ENCODE measurements at regions not wholly inside any gene's neighbourhood (a gene's known extent, or its start where the extent isn't known, plus 50 kb on each side); places are given as distances from the start of the nearest gene placed in this dataset.

DNA sequence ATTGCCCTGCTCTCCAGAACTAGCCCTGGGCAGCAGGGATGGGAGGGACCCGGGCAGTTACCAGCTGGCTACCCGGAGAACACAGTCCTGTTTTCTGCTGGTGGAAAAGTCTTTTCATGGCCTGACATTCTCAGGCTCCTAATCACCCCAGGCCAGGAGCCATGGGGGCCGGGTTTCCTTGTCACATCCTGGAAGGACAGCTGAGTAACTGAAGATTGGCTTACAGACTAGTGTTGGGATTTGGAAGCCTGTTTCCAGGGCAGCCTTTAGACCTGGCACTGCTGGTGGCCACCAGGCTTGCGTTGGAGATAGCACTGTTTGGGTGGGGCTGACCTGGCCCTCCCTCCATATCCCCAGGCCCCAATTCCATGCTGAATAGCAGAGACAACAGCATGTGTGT, 349.0 kb downstream of the CTTN start:
- TF ChIP-seq, protein P1, sequence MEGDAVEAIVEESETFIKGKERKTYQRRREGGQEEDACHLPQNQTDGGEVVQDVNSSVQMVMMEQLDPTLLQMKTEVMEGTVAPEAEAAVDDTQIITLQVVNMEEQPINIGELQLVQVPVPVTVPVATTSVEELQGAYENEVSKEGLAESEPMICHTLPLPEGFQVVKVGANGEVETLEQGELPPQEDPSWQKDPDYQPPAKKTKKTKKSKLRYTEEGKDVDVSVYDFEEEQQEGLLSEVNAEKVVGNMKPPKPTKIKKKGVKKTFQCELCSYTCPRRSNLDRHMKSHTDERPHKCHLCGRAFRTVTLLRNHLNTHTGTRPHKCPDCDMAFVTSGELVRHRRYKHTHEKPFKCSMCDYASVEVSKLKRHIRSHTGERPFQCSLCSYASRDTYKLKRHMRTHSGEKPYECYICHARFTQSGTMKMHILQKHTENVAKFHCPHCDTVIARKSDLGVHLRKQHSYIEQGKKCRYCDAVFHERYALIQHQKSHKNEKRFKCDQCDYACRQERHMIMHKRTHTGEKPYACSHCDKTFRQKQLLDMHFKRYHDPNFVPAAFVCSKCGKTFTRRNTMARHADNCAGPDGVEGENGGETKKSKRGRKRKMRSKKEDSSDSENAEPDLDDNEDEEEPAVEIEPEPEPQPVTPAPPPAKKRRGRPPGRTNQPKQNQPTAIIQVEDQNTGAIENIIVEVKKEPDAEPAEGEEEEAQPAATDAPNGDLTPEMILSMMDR (IDR thresholded peaks at IDR 0.05; ENCODE audit: borderline replicate concordance, extremely low read depth, low read length, poor library complexity, severe bottlenecking): no peak
- TF ChIP-seq EZH2 (IDR thresholded peaks at IDR 0.05; ENCODE audit: borderline replicate concordance, low read depth, low read length, severe bottlenecking): no peak
